GM23248 (cell line): ENCODE measurements at regions not wholly inside any gene's neighbourhood (a gene's known extent, or its start where the extent isn't known, plus 50 kb on each side); places are given as distances from the start of the nearest gene placed in this dataset.
"Not testable (repeated sequence)": the region's sequence is repeated elsewhere in the genome, so short reads cannot be mapped to it uniquely, and the experiment has no call there.

ENCODE experiments used
- DNase-seq: peaks from one replicate; pipeline ENCODE4 v3.0.0-alpha.2; 2015
- H2AFZ ChIP-seq: fragments of 200-600 bp; sonication (generic); 2 replicates; pipeline ENCODE4 v1.6.1; 2016; ENCODE audit warnings: antibody characterized with exemption
- H3F3A ChIP-seq: fragments of 200-600 bp; sonication (generic); 2 replicates; pipeline ENCODE4 v1.6.1; 2016; ENCODE audit warnings: mild to moderate bottlenecking, antibody characterized with exemption, mixed run types; ENCODE audit not compliant: insufficient read depth
- H3K27ac ChIP-seq: fragments of 200-600 bp; sonication (generic); 2 replicates; pipeline ENCODE4 v1.5.1; 2016; ENCODE audit warnings: mild to moderate bottlenecking
- H3K27me3 ChIP-seq: fragments of 200-600 bp; sonication (generic); replicated peaks from 2 replicates; pipeline ENCODE4 v1.6.1; 2016; ENCODE audit warnings: mild to moderate bottlenecking; ENCODE audit not compliant: insufficient read depth
- H3K36me3 ChIP-seq: fragments of 200-600 bp; sonication (generic); 2 replicates; pipeline ENCODE4 v1.6.1; 2016; ENCODE audit warnings: low read depth, mild to moderate bottlenecking
- H3K4me1 ChIP-seq: fragments of 200-600 bp; sonication (generic); 2 replicates; pipeline ENCODE4 v1.6.1; 2016; ENCODE audit warnings: mild to moderate bottlenecking; ENCODE audit not compliant: insufficient read depth
- H3K4me2 ChIP-seq: fragments of 200-600 bp; sonication (generic); one replicate; pipeline ENCODE4 v1.6.1; 2016; ENCODE audit warnings: mild to moderate bottlenecking; ENCODE audit not compliant: unreplicated experiment
- H3K4me3 ChIP-seq: fragments of 200-600 bp; sonication (generic); 2 replicates; pipeline ENCODE4 v1.5.1; 2016; ENCODE audit warnings: mild to moderate bottlenecking
- H3K79me2 ChIP-seq: fragments of 200-600 bp; sonication (generic); 2 replicates; pipeline ENCODE4 v1.6.1; 2016; ENCODE audit warnings: mild to moderate bottlenecking; ENCODE audit not compliant: insufficient read depth
- H3K9ac ChIP-seq: fragments of 200-600 bp; sonication (generic); 2 replicates; pipeline ENCODE4 v1.6.1; 2016; ENCODE audit warnings: mild to moderate bottlenecking
- H3K9me2 ChIP-seq: fragments of 200-600 bp; sonication (generic); 2 replicates; pipeline ENCODE4 v1.6.1; 2016; ENCODE audit warnings: mixed run types, mild to moderate bottlenecking, moderate library complexity; ENCODE audit not compliant: insufficient read depth
- H3K9me3 ChIP-seq: fragments of 200-600 bp; sonication (generic); one replicate; pipeline ENCODE4 v1.6.1; 2017; ENCODE audit warnings: low read depth
- H4K20me1 ChIP-seq: fragments of 200-600 bp; sonication (generic); 2 replicates; pipeline ENCODE4 v1.6.0; 2016; ENCODE audit not compliant: insufficient read depth
- EZH2 ChIP-seq: fragments of 200-600 bp; sonication (generic); IDR thresholded peaks from 2 replicates; pipeline ENCODE4 v1.6.1; 2018; ENCODE audit warnings: antibody characterized with exemption, mild to moderate bottlenecking; ENCODE audit not compliant: insufficient read depth, poor library complexity, severe bottlenecking
- EZH2phosphoT487 ChIP-seq: fragments of 200-600 bp; sonication (generic); IDR thresholded peaks from 2 replicates; pipeline ENCODE4 v1.6.1; 2018; ENCODE audit warnings: antibody characterized with exemption, moderate library complexity, mild to moderate bottlenecking, low read depth; ENCODE audit not compliant: insufficient read depth
- WGBS, 2 experiments: methylation state at CpG; one replicate each; pipeline ENCODE4 v1.1.6; 2015 to 2017; ENCODE audit warnings: low lambda C conversion rate in 2 of 2, low coverage in 1 of 2; ENCODE audit errors: missing lambda C conversion rate in 2 of 2; 5-methylcytosine and 5-hydroxymethylcytosine counted together
- in situ Hi-C: fragments of 300-500 bp; cut with MboI; formaldehyde crosslinking; loops from 2 replicates; pipeline ENCODE4 v1.15.0; 2020

DNA sequence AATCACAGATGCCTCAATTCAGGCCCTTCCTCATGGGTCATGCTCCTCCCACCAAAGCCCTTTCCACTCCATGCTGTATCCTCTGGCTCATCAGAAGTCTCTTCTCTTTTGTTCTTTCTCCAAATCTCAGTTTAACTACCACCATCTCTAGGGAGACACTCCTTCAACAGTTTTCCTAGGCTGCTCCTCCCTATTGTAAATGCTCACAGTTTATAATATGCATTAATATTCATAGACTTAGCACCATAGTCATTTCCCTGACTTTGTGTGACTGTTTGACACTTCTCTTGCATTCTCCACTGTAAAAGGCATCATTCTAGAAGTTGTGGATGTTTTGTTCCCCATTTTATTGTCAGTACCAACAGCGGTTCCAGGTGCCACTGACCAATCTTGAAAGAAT lies 226.5 kb upstream of the PRSS1 start:
- no peak overlapping the region for H3K27ac ChIP-seq
- TF ChIP-seq EZH2, result no peak
- no peak for TF ChIP-seq EZH2phosphoT487
- H3K79me2 ChIP-seq, result no peaks in the 10 kb centered on the region
- H3K9me2 ChIP-seq, result no peaks in the 10 kb centered on the region
- H3K9me3 ChIP-seq, result no peaks in the 10 kb centered on the region
- no peak overlapping the region for H3K4me3 ChIP-seq
- H4K20me1 ChIP-seq, result no peaks in the 10 kb centered on the region
- H3K36me3 ChIP-seq, result no peaks in the 10 kb centered on the region
- peaks cover 17% of the 10 kb centered on the region; the same call in 1 of the 2 replicates for H3K27me3 ChIP-seq
- H3K4me2 ChIP-seq, result no peak overlapping the region
- 51 to 70% methylated on average over 1 of the region's 1 CpG for WGBS, 2 experiments
- no peak overlapping the region for H3K9ac ChIP-seq
- no peak for DNase-seq
- in situ Hi-C loops, result loop anchor here (10.0 kb wide), 1 partner anchor 262 kb away; no protein-coding TSS in a partner anchor
- no peaks in the 10 kb centered on the region for H3F3A ChIP-seq
- no peak overlapping the region for H2AFZ ChIP-seq
- H3K4me1 ChIP-seq, result no peaks in the 10 kb centered on the region

DNA sequence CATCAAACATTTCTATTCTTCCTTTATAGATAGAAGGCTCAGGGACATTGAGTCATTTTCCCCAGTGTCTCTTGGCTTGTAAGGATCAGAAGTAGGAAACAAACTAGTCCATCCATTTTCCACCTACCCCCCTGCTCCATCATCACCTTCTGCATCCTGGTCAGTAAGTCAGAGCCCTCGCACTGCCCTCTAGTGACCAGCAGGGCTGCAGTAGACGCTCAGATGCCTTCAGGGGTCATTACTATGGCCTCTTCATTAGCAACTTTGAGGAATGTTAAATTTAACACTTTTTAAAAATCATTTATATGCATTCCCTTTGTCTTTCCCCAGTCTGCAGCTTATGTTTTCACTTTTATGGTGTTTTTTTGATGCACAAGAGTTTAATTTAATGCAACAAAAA lies 228.4 kb upstream of the PRSS1 start:
- H3K9me2 ChIP-seq, H3K4me3 ChIP-seq, H3K9me3 ChIP-seq, H3F3A ChIP-seq, H3K36me3 ChIP-seq, H2AFZ ChIP-seq, H3K4me2 ChIP-seq, H3K79me2 ChIP-seq, H3K27ac ChIP-seq, H3K9ac ChIP-seq, H3K4me1 ChIP-seq, H4K20me1 ChIP-seq: not testable (repeated sequence)
- in situ Hi-C loops, result loop anchor here (10.0 kb wide), 1 partner anchor 264 kb away; no protein-coding TSS in a partner anchor
- DNase-seq, result peak; percentile 30
- peaks cover 33% of the 10 kb centered on the region for H3K27me3 ChIP-seq
- WGBS, 2 experiments, result 26 to 34% methylated on average over 2 of the region's 2 CpGs

DNA sequence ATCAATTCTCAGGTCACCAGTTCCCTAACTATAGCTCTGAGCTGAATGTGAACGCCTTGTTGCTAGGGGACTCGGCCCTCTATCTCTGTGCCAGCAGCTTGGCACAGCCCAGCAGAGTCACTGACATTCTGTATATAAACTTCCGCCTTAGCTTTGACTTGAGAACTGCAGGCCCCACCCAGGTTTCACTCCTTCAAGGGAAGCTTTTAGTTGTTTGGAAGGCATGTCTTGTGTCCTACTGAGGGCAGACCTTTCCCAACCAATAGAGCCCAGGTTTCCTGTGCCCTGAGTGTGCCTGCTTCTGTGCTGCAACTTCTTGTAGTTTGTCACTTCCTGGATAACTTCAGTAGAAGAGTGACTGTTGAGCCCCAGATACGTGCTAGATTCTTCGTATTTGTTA lies 228.8 kb upstream of the PRSS1 start:
- H3K9ac ChIP-seq, H3K4me2 ChIP-seq, H3K79me2 ChIP-seq, H3K36me3 ChIP-seq, H4K20me1 ChIP-seq, H3K4me1 ChIP-seq, H3K27ac ChIP-seq, DNase-seq, H3K4me3 ChIP-seq, H3K9me2 ChIP-seq, H3K9me3 ChIP-seq, H3F3A ChIP-seq, H2AFZ ChIP-seq: not testable (repeated sequence)
- WGBS, 2 experiments, result 69 to 70% methylated on average over 5 of the region's 5 CpGs
- in situ Hi-C loops, result loop anchor here (10.0 kb wide), 1 partner anchor 264 kb away; no protein-coding TSS in a partner anchor
- H3K27me3 ChIP-seq, result peaks cover 33% of the 10 kb centered on the region

DNA sequence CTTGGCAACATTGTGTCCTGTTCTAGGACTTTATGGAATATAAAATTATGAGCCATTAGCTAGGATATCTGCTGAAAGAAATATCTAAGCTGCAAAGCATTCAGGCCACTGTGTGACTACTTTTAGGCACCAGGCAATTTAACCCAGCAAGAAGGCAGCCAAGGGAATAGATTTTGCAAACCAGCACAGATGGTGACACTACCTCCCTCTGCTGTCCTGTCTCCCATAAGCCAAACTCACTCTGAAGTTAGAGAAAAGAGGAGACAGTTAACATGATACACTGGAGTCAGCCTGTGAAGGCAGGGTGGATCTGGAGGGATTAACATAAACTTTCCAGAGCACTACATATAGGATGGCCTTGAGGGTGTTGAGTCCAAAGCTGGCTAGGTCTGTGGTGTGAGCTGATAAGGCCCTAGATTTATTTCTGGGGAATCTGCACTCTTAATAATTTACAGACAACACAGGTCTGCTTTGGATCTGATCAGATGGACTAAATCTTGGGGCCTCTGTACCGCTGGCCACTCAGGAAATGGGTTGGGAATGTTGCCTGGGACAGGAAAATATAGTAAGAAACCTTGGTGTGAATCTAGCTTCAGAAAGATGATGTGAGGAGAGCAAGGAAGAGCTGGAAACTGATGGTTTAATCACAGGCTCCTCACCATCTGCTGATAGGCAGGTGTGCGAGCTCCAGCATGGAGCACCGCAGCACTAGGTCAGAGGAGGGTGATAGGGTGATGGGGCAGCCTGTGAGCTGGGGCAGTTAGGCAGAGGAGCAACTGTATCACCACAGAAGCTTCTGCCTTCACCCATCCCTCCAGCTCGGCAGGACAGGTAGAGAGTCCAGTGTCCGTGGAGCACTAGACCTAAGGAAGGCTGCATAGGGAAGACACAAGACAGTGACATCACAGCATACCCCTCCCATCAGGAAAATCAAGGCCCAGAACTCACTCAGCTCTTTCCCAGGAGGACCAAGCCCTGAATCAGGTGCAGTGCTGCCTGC lies 229.9 kb upstream of the PRSS1 start:
- H3K27ac ChIP-seq, result no peak overlapping the region
- no peak for TF ChIP-seq EZH2phosphoT487
- TF ChIP-seq EZH2, result no peak
- no peak overlapping the region for H3K9ac ChIP-seq
- H3K36me3 ChIP-seq, result no peaks in the 10 kb centered on the region
- H3K27me3 ChIP-seq, result peaks cover 33% of the 10 kb centered on the region
- no peak overlapping the region for H3K4me3 ChIP-seq
- no peaks in the 10 kb centered on the region for H4K20me1 ChIP-seq
- H3K4me2 ChIP-seq, result no peak overlapping the region
- DNase-seq, result peak; percentile 29
- H3K79me2 ChIP-seq, result no peaks in the 10 kb centered on the region
- H3K9me2 ChIP-seq, result no peaks in the 10 kb centered on the region
- no peak overlapping the region for H2AFZ ChIP-seq
- 42 to 45% methylated on average over 5 of the region's 5 CpGs for WGBS, 2 experiments
- H3F3A ChIP-seq, result no peaks in the 10 kb centered on the region
- no peaks in the 10 kb centered on the region for H3K9me3 ChIP-seq
- no peaks in the 10 kb centered on the region for H3K4me1 ChIP-seq
- in situ Hi-C loops, result loop anchor here (10.0 kb wide), 1 partner anchor 265 kb away; no protein-coding TSS in a partner anchor
